ENCODE measurements at regions not wholly inside any gene's neighbourhood (a gene's known extent, or its start where the extent isn't known, plus 50 kb on each side); places are given as distances from the start of the nearest gene placed in this dataset.

GRCh38 chr11:108994887-108995286 lies 330.0 kb downstream of the DDX10 start:
- no peak for DNase-seq (ENCODE audit: low read depth in 3 of 3, low spot score in 2 of 3)

- no peak for DNase-seq (ENCODE audit: low read depth in 3 of 3, low spot score in 2 of 3)
Measured at GRCh38 chr11:108997826-108998225, 333.0 kb downstream of the DDX10 start.

- no peak for DNase-seq (ENCODE audit: low read depth in 3 of 3, low spot score in 2 of 3)
Measured at GRCh38 chr11:109000531-109000930, 335.7 kb downstream of the DDX10 start.

DNA sequence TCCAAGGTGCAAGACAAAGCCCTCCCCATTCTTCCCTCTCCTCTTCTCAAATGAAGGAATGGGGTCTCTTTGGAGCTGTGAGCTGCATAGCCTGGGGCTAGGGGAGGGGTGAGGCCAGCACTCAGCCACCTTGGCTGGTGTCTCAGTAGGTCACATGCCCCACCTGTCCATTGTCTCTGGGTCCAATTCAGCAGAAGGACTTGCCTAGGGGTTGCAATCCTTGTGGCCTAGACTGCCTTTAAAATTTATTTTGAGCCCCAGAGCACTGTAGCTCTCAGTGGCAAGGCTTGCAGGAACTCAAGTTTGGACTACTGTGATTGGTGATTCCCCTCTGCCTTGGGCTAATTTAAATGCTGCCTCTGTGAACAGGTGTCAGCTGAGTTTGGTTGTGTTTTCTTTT lies 336.7 kb downstream of the DDX10 start:
- DNase-seq (ENCODE audit: low read depth in 3 of 3, low spot score in 2 of 3) = no peak

- DNase-seq (ENCODE audit: low read depth in 3 of 3, low spot score in 2 of 3) = no peak
Measured at GRCh38 chr11:109012991-109013390, 348.1 kb downstream of the DDX10 start.

DNA sequence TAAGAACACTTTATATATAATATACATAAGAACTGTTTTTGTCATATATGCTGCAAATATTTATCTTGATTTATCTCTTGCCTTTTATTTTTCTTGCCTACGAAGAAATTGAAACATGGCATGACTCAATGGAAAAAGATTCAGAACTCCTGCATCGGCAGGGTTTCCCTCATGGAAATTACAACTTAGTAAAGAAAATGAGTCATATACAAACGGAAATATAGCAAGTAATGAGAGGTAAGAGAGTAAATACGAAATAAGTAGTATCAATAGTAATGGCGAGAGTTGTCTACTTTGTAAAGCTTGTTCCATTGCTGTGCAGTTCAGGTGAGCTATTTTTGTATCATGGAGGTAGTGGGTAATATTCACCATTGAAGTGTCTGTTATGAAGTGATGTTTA lies 350.4 kb downstream of the DDX10 start:
- DNase-seq (ENCODE audit: low read depth in 3 of 3, low spot score in 2 of 3) = no peak

- no peak for DNase-seq (ENCODE audit: low read depth in 3 of 3, low spot score in 2 of 3)
Measured at GRCh38 chr11:109016724-109017123, 351.9 kb downstream of the DDX10 start.

DNA sequence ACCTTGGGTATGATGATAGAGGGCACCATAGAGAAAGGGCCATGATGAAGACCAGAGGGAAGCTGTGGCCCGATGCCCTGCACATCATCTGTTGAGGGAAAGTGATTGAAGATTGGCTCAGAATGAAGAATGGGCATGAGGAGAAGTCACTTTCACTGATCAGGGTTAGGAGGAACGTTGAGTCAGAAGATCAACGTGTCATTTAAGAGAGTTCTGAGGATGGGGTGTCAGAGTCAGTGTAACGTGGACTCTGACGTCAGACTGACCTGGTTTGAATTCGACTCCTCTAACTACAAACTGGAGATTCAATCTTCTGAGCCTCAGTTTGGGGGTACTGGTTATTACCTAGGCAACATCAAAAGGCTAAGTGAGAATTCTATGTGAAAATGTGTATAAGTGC lies 352.6 kb downstream of the DDX10 start:
- no peak for DNase-seq (ENCODE audit: low read depth in 3 of 3, low spot score in 2 of 3)

DNA sequence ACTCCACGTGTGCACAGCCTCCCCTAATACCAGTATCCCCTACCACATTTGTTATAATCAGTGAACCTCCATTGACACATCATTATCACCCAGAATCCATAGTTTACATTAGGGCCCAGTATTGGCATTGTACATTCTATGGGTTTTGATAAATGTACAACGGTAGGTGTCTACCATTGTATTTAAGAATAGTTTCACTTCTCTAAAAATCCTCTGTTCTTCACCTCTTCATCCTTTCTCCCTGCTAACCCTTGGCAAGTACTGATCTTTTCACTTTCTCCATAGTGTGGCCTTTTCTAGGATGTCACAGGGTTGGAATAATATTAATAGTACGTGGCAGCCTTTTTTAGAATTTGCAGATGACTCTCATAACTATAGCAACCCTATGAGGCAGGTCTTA lies 353.8 kb downstream of the DDX10 start:
- no peak for DNase-seq (ENCODE audit: low read depth in 3 of 3, low spot score in 2 of 3)

DNA sequence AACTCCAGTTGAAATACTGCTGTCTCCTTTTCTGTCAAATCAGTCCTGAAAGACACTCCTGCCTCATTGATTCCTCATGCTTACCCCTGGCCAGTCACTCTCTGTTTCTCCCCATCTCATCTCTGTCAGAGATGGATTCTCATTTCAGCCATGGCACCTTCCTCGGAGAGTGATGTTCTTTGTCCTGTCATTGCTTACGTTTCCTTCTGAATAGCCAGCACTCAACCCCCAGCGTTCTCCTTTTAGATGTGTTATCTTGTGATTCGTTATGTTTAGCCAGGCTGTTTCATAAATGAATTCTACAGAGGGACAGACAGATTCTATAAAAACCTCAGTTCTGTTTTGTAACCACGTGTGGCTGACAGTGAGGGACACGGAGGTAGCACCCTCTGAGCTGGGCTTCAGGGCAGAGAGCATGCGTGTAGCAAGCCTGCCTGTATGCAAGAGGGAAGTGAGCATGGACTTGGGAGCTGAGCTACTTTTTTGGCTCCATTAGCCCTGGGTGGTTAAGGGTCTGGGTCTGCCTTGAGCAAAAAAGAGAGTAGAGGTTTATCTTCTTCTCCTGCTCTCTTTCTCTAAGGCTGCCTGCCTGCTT lies 354.6 kb downstream of the DDX10 start:
- no peak for DNase-seq (ENCODE audit: low read depth in 3 of 3, low spot score in 2 of 3)

DNA sequence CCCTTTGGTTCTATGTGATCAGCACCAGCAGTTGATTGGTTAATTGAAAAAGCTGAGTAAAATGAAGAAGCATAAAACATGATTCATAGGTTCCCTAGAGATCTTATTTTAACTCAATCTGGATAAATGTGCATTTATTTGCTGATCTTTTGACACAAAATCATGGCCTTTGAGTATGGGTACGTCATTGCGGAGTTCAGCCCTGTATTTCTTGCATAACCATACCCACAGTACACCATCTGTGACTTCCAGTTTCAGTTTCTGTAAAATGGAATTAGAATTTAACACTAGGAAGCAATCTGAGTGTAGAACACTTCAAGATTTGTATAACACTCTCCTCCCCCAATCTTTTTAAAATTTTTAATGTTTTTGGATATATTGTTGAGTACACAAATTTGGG lies 358.2 kb downstream of the DDX10 start:
- no peak for DNase-seq (ENCODE audit: low read depth in 3 of 3, low spot score in 2 of 3)

- no peak for DNase-seq (ENCODE audit: low read depth in 3 of 3, low spot score in 2 of 3)
Measured at GRCh38 chr11:109026891-109027489, 362.1 kb downstream of the DDX10 start.

GRCh38 chr11:109027851-109028250 lies 363.0 kb downstream of the DDX10 start:
- DNase-seq (ENCODE audit: low read depth in 3 of 3, low spot score in 2 of 3) = no peak

- no peak for DNase-seq (ENCODE audit: low read depth in 3 of 3, low spot score in 2 of 3)
Measured at GRCh38 chr11:109029927-109030326, 365.1 kb downstream of the DDX10 start.

GRCh38 chr11:109033627-109034338 lies 368.9 kb downstream of the DDX10 start:
- DNase-seq (ENCODE audit: low read depth in 3 of 3, low spot score in 2 of 3) = no peak

DNA sequence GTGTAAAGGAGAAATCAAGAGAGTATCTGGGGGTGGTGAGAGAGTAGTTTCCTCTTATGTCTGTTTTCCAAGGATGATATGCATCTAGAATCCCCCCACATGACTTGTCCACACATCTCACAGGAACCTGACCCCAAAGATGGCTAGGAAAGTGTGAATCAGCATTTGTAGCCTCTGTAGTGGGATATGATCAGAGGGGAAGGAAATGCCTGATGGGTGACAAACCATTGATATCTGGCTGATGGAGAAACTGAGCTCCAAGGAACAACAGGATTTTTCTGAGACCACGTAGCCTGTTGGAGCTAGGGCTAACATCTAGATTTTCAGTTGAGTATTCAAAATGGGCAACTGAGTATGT lies 369.4 kb downstream of the DDX10 start:
- DNase-seq (ENCODE audit: low read depth in 3 of 3, low spot score in 2 of 3) = no peak

DNA sequence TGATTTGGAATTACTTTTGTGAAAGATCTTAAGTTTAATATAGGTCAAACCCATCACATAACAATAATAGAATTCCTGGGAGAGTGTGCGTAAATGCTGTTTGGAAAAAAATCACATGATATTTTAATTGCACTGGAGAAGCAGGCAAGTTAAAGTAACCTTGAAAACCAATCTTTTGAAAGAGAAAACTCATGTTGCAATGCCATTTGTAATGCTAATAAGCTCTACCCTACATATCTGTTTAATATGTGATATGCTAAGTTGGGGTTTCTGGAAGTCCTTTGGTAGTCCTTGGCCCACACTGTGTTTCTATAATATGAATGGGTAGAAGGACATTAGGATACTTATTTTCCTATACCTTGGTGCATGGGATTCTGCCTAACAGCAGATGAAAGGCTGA lies 370.4 kb downstream of the DDX10 start:
- no peak for DNase-seq (ENCODE audit: low read depth in 3 of 3, low spot score in 2 of 3)

- no peak for DNase-seq (ENCODE audit: low read depth in 3 of 3, low spot score in 2 of 3)
Measured at GRCh38 chr11:109036011-109036410, 371.1 kb downstream of the DDX10 start.

DNA sequence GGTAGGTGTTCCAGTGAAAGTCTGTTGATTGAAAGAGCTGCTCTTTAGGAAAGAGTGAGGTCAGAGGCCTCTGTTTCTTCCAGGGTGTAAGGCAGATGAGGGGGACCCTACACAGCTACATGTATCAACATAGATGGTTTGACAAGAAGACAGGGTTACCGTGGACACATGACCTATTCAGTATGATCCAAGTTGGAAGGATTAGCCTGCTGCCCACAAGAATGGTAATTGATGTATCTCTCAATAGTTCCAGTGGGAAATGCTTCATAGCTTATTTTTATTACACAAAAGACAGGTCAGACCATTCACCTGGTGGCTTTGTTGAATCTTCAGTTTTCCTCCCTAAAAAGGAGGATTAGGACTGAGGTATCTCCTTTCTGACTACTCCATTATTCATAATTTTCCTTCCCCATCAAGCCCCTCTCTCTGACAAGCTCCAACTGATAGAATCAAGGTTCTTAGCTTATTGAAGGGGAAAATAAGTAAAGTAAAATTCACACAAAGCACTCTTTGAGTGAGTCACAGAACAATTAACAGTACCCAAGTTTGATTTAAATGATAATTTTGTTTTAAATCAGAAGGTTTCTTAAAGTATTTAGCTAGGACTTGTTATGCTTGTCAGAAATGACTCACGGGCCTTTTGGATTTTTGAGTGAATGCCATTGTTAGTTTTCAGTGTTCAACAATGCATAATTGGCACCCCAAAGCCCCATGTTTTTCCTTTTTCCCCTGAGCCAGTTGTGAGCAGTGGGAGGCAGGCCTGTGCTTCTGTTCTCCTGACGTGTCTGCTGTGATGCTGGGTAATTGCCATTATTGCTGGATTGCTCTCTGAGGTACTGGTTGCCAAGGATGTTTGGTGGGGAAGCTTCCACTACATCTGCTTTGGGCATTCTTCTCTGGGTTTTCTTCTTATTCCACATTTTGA lies 373.2 kb downstream of the DDX10 start:
- no peak for DNase-seq (ENCODE audit: low read depth in 3 of 3, low spot score in 2 of 3)

- DNase-seq (ENCODE audit: low read depth in 3 of 3, low spot score in 2 of 3) = no peak
Measured at GRCh38 chr11:109039611-109040010, 374.7 kb downstream of the DDX10 start.

- no peak for DNase-seq (ENCODE audit: low read depth in 3 of 3, low spot score in 2 of 3)
Measured at GRCh38 chr11:109040303-109040702, 375.4 kb downstream of the DDX10 start.
